Smooth muscle cell (in vitro differentiated cells): ENCODE measurements at regions not wholly inside any gene's neighbourhood (a gene's known extent, or its start where the extent isn't known, plus 50 kb on each side); places are given as distances from the start of the nearest gene placed in this dataset.
"Not testable (repeated sequence)": the region's sequence is repeated elsewhere in the genome, so short reads cannot be mapped to it uniquely, and the experiment has no call there.

Experiments used
- DNase-seq: peaks from one replicate; lab custom pipeline; 2025; ENCODE audit not compliant: unreplicated experiment; lab: John Stamatoyannopoulos, UW
- H2AFZ ChIP-seq: fragments of 200-600 bp; sonication (generic); 2 replicates; pipeline ENCODE4 v1.6.0; 2016; ENCODE audit warnings: antibody characterized with exemption, low read depth, mild to moderate bottlenecking
- H3F3A ChIP-seq: fragments of 200-600 bp; sonication (generic); 2 replicates; pipeline ENCODE4 v1.6.0; 2017; ENCODE audit warnings: antibody characterized with exemption, low read depth
- H3K27ac ChIP-seq: fragments of 200-600 bp; sonication (generic); 2 replicates; pipeline ENCODE4 v1.5.1; 2016; ENCODE audit warnings: low read depth, mild to moderate bottlenecking
- H3K27me3 ChIP-seq: fragments of 200-600 bp; sonication (generic); 2 replicates; pipeline ENCODE4 v1.6.1; 2016; ENCODE audit warnings: low read depth, mild to moderate bottlenecking
- H3K36me3 ChIP-seq: fragments of 200-600 bp; sonication (generic); 2 replicates; pipeline ENCODE4 v1.5.1; 2016; ENCODE audit warnings: low read depth
- H3K4me1 ChIP-seq: fragments of 200-600 bp; sonication (generic); 2 replicates; pipeline ENCODE4 v1.5.1; 2016; ENCODE audit warnings: low read depth
- H3K4me2 ChIP-seq: fragments of 200-600 bp; sonication (generic); 2 replicates; pipeline ENCODE4 v1.6.0; 2016; ENCODE audit warnings: mild to moderate bottlenecking
- H3K4me3 ChIP-seq: fragments of 200-600 bp; sonication (generic); 2 replicates; pipeline ENCODE4 v1.5.1; 2016; ENCODE audit warnings: mild to moderate bottlenecking
- H3K79me2 ChIP-seq: fragments of 200-600 bp; sonication (generic); 2 replicates; pipeline ENCODE4 v1.6.0; 2016; ENCODE audit warnings: low read depth, mild to moderate bottlenecking
- H3K9ac ChIP-seq: fragments of 200-600 bp; sonication (generic); 2 replicates; pipeline ENCODE4 v1.6.0; 2016; ENCODE audit warnings: low read depth
- H3K9me3 ChIP-seq: fragments of 200-600 bp; sonication (generic); replicated peaks from 2 replicates; pipeline ENCODE4 v1.5.1; 2016; ENCODE audit warnings: low read depth
- H4K20me1 ChIP-seq: fragments of 200-600 bp; sonication (generic); 2 replicates; pipeline ENCODE4 v1.6.0; 2016; ENCODE audit warnings: low read depth
- WGBS: methylation state at CpG from one replicate; pipeline ENCODE4 v1.1.7; 2016; ENCODE audit warnings: low lambda C conversion rate; 5-methylcytosine and 5-hydroxymethylcytosine counted together
- TF ChIP-seq, protein P1 (sequence below): fragments of 200-600 bp; sonication (generic); IDR thresholded peaks from 2 replicates; pipeline ENCODE4 v1.5.1; 2017; ENCODE audit warnings: borderline replicate concordance, mild to moderate bottlenecking, antibody characterized with exemption; ENCODE audit not compliant: insufficient read depth, poor library complexity, severe bottlenecking

DNA sequence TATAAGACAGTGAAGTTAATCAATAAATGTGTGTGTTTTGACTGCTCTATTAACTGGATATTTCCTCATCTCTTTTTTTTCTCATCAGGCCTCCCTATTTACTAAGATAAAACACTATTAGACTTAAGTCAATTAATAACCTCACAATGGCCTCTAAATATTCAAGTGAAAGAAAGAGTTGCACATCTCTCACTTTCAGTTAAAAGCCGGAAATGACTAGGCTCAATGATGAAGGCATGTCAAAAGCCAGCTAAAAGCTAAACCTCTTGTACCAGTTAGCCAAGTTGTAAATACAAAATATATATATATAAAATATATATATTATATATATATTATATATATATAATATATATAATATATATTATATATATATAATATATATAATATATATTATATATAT is 127.0 kb upstream of the MEOX2 start:
- Histone ChIP-seq H3K79me2 (no peaks in the 10 kb centered on the region), H3F3A (no peaks in the 10 kb centered on the region), H3K27ac (no peak overlapping the region), H3K4me3 (no peak overlapping the region), H3K4me1 (no peaks in the 10 kb centered on the region), H2AFZ (no peak overlapping the region), H3K36me3 (no peaks in the 10 kb centered on the region), H3K9me3 (no peaks in the 10 kb centered on the region), H3K4me2 (no peak overlapping the region), H3K9ac (no peak overlapping the region), H4K20me1 (no peaks in the 10 kb centered on the region), H3K27me3 (no peaks in the 10 kb centered on the region)
- TF ChIP-seq, protein P1, sequence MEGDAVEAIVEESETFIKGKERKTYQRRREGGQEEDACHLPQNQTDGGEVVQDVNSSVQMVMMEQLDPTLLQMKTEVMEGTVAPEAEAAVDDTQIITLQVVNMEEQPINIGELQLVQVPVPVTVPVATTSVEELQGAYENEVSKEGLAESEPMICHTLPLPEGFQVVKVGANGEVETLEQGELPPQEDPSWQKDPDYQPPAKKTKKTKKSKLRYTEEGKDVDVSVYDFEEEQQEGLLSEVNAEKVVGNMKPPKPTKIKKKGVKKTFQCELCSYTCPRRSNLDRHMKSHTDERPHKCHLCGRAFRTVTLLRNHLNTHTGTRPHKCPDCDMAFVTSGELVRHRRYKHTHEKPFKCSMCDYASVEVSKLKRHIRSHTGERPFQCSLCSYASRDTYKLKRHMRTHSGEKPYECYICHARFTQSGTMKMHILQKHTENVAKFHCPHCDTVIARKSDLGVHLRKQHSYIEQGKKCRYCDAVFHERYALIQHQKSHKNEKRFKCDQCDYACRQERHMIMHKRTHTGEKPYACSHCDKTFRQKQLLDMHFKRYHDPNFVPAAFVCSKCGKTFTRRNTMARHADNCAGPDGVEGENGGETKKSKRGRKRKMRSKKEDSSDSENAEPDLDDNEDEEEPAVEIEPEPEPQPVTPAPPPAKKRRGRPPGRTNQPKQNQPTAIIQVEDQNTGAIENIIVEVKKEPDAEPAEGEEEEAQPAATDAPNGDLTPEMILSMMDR, result no peak
- WGBS, result 91% methylated on average over 1 of the region's 1 CpG
- no peak for DNase-seq

DNA sequence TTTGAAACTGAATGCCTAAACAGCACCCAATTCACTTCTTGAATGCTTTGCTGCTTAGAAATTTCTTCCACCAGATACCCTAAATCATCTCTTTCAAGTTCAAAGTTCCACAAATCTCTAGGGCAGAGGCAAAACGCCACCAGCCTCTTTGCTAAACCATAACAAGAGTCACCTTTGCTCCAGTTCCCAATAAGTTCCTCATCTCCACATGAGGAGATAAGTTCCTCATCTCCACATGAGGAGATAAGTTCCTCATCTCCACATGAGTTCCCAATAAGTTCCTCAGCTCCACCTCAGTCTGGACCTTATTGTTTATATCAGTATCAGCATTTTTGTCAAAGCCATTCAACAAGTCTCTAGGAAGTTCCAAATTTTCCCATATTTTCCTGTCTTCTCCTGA is 123.9 kb upstream of the MEOX2 start:
- H3K4me2 ChIP-seq, H3K9ac ChIP-seq, H2AFZ ChIP-seq, DNase-seq, H3K27ac ChIP-seq, H3K9me3 ChIP-seq, H3K36me3 ChIP-seq, H3K4me1 ChIP-seq, H3K79me2 ChIP-seq, H3K4me3 ChIP-seq, H3K27me3 ChIP-seq, H4K20me1 ChIP-seq, H3F3A ChIP-seq: not testable (repeated sequence)
- WGBS, result 88% methylated on average over 1 of the region's 1 CpG

DNA sequence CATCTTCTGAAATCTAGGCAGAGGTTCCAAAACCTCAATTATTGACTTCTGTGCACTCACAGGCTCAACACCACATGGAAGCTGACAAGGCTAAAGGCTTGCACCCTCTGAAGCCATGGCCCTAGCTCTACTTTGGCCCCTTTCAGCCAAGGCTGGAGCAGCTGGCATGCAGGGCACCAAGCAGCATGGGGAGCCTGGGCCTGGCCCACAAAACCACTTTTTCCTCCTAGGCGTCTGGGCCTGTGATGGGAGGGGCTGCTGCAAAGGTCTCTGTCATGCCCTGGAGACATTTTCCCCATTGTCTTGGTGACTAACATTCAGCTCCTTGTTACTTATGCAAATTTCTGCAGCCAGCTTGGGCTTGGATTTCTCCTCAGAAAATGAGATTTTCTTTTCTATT is 123.5 kb upstream of the MEOX2 start:
- not testable (repeated sequence) for H4K20me1 ChIP-seq, H3K27ac ChIP-seq, DNase-seq, H3K27me3 ChIP-seq, H3K4me2 ChIP-seq, H3K4me3 ChIP-seq, H3K36me3 ChIP-seq, H3K4me1 ChIP-seq, H3K79me2 ChIP-seq, H2AFZ ChIP-seq, H3K9me3 ChIP-seq, H3F3A ChIP-seq, H3K9ac ChIP-seq
- 82% methylated on average over 1 of the region's 1 CpG for WGBS

DNA sequence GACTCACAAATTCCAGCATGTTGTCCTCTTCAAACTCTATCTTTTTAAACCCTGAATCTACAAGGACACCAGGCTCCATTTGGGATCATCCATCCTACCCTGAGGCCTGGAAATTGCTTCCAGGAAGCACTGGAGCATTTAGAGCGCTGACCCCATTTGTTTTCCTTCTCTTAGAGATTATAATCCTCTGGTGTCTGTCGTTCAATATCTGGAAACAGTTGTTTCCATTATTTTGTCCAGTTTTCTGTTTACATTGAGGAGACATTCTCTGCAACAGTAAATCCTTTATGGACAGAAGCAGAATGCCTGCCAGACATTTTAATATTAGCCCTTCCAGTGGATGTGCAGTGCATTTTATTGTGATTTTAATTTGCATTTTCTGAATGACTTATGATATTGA is 119.4 kb upstream of the MEOX2 start:
- Histone ChIP-seq H3F3A (no peaks in the 10 kb centered on the region), H2AFZ (no peak overlapping the region), H3K4me3 (no peak overlapping the region), H3K27me3 (no peaks in the 10 kb centered on the region), H3K9ac (no peak overlapping the region), H3K4me1 (peaks cover 8% of the 10 kb centered on the region), H3K79me2 (no peaks in the 10 kb centered on the region), H3K4me2 (no peak overlapping the region), H3K36me3 (no peaks in the 10 kb centered on the region), H4K20me1 (no peaks in the 10 kb centered on the region), H3K27ac (no peak overlapping the region), H3K9me3 (no peaks in the 10 kb centered on the region)
- no peak for DNase-seq
- 44% methylated on average over 2 of the region's 2 CpGs for WGBS
- TF ChIP-seq, protein P1, result no peak

DNA sequence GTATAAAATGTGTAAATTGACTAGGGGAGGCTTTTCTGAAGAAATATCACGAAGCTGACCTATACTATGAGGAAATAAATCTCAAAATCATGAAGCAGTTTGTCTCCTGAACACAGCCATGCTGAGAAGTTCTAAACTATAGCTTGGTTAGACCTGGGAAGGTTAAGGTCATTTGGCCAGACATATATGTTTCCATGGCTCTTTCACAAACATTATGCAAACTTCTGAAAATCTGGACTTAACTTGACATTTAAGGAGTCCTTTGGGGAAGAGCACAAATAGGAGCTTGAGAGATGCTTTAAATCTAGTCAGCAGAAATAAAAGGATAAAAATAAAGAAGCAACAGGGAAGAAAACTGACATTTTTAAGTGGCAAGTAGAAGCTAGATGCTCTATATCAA is 115.9 kb upstream of the MEOX2 start:
- no peaks in the 10 kb centered on the region for H3K79me2 ChIP-seq
- no peak overlapping the region for H3K4me2 ChIP-seq
- peaks cover 8% of the 10 kb centered on the region for H3K4me1 ChIP-seq
- 90% methylated on average over 1 of the region's 1 CpG for WGBS
- no peak for DNase-seq
- H3K9me3 ChIP-seq, result no peaks in the 10 kb centered on the region
- no peak overlapping the region for H3K4me3 ChIP-seq
- no peak overlapping the region for H3K27ac ChIP-seq
- no peak overlapping the region for H2AFZ ChIP-seq
- H3K27me3 ChIP-seq, result no peaks in the 10 kb centered on the region
- H3F3A ChIP-seq, result no peaks in the 10 kb centered on the region
- no peak overlapping the region for H3K9ac ChIP-seq
- no peaks in the 10 kb centered on the region for H3K36me3 ChIP-seq
- TF ChIP-seq, protein P1, result no peak
- H4K20me1 ChIP-seq, result no peaks in the 10 kb centered on the region
